DMS 273 (cell line): ENCODE measurements at regions not wholly inside any gene's neighbourhood (a gene's known extent, or its start where the extent isn't known, plus 50 kb on each side); places are given as distances from the start of the nearest gene placed in this dataset.

Experiments used
- DNase-seq: peaks from one replicate; lab custom pipeline; 2025; ENCODE audit not compliant: unreplicated experiment; lab: John Stamatoyannopoulos, UW

DNA sequence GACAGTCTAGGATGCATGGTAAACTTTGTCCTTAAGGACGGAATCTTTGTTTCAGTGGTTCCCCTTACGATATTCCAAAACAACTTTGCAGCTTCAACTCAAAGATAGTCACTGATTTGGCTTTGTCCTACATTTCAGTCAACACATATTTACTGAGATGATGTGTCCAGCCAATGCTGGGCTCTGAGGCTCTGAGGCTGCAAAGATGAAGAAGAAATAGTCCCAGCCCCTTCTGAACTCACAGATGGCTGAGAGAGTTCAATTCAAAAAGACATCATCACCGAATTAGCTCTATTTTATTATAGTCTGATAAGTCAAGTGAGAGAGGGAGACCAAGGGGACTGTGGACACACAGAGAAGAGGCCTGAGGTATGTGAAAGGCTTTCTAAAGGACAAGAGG, 544.0 kb downstream of the ACTL7B start:
- no peak for DNase-seq

- DNase-seq: no peak
Measured at GRCh38 chr9:108310202-108310601, 545.6 kb downstream of the ACTL7B start.

- no peak for DNase-seq
Measured at GRCh38 chr9:108300306-108301287, 555.2 kb downstream of the ACTL7B start.

DNA sequence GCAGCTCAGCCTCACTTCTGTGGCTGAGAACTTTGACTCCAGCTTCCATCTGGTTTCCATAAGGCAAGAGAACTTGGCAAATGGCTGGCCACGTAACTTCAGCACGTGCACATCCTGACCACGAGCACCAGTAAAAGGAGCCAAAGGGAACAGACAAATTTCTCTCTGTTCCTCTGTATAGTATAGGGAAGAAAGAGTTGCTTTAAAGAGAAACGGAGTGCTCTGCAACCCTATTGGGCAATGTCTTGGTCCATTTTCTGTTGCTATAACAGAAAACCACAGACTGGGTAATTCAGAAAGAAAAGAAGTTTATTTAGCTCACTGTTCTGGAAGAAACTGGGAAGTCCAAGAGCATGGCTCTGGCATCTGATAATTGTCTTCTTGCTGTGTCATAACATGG, 558.7 kb downstream of the ACTL7B start:
- no peak for DNase-seq

DNA sequence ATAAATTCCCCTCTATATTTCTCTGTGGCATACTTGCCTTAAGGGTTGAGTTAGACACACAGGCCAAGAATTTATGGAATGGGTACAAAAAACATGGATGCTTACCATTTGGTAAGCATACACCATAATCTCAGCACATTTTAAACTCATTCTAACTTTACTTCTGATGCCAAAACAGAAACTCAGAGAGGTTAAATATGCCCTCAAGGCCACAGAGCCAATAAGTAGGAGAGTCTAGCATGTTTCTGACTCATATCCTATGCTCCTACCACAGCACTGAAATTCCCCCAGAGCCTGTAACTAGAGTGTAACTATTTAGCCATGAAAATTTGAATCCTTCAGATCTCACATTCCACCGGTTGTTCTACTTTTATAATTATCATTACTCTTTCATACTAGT, 559.7 kb downstream of the ACTL7B start:
- DNase-seq: no peak

GRCh38 chr9:108291586-108291932, 564.2 kb downstream of the ACTL7B start:
- no peak for DNase-seq

GRCh38 chr9:108290839-108291585, 564.8 kb downstream of the ACTL7B start:
- no peak for DNase-seq

GRCh38 chr9:108286638-108287206, 569.1 kb downstream of the ACTL7B start:
- no peak for DNase-seq

GRCh38 chr9:108283696-108284095, 572.1 kb downstream of the ACTL7B start:
- DNase-seq: no peak

DNA sequence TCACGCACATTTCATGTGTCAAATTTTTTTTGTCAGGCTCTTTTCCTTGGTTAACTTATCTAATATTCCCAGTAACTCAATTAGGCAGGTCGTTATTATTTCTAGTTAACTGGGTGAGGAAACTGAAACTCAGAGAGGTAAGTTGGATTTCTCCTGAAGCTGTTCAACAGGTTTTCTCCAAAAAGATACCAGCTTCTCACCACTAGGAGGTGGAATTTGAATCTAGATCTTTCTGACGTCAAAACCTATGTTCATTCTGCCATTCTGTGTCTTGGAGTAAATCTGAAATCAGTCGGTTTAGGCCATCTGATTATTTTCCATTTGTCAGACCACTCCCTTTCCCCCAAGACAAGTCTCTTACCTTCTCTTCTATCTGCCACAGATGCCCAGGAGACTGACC, 572.9 kb downstream of the ACTL7B start:
- peak; percentile 20 for DNase-seq

DNA sequence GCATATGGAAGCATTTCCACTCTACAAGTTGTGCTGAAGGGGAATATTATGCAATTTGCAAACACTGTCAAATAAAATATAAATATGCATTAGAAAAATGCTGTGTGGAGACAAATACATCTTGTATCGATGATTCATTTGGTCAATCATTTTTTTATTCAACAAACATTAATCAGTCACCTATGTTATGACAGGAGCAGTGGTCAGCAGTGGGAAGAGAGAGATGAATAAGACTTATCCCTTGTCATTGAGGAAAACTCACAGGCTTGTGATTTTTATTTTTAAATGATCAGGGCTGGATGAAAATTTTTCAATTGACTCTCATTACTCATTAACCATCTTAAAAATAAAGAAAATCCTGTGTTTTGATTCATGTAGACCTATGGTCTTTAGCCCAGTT, 574.1 kb downstream of the ACTL7B start:
- no peak for DNase-seq

DNA sequence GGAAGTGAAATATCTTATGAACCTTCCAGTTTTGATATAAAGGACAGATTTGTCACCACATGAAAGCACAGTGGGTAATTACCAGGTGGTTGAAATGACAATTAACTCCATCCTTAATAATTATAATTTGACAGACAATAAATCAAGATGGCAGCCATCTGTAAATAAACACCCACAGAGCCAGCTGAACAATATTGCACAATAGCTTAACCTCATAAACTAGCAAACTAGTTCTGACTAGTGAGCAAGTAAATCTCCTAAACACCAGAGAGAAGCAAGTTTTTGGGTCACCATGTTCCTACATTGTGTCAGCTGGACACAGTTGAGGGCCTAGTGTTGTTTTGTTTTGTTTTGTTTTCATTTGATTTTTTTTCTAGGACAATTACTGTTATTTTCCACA, 577.4 kb downstream of the ACTL7B start:
- no peak for DNase-seq

- DNase-seq: no peak
Measured at GRCh38 chr9:108277216-108277615, 578.6 kb downstream of the ACTL7B start.

GRCh38 chr9:108275906-108276305, 579.9 kb downstream of the ACTL7B start:
- DNase-seq: no peak

DNA sequence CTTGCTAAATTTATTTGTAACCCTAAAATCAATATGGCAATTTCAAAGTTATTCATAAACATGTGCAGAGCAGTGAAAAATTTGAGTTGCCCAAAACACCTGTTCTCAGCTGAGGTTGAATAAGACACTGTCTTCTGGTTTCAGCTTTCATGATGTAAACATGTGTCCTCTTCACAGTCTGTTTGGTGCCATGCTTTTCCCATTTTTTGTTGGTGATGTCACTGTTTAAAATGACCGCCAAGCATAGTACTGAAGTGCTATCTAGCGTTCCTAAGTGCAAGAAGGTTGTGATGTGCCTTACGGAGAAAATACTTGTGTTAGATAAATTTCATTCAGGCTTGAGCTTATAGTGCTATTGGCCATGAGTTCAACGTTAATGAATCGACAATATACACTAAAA, 580.8 kb downstream of the ACTL7B start:
- DNase-seq: no peak

DNA sequence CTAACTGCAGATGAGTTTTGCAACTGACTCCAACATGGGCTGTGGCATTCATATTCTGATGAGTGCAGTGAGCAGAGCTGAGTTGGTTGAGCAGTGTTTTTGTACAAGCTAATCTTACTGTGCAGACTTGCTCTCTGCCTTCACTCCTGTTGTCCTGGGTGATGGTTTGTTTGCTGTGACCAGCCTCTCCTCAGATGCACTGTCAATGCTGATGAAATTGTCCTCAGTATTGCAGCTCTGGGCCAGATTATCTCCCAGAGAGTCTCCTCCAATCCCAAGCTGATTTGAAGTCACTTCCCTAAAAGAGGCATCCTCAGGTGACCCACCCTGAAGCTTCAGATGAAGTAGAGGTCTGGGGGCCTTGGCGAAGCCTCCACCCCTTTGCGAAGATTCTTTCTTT, 581.8 kb downstream of the ACTL7B start:
- no peak for DNase-seq

DNA sequence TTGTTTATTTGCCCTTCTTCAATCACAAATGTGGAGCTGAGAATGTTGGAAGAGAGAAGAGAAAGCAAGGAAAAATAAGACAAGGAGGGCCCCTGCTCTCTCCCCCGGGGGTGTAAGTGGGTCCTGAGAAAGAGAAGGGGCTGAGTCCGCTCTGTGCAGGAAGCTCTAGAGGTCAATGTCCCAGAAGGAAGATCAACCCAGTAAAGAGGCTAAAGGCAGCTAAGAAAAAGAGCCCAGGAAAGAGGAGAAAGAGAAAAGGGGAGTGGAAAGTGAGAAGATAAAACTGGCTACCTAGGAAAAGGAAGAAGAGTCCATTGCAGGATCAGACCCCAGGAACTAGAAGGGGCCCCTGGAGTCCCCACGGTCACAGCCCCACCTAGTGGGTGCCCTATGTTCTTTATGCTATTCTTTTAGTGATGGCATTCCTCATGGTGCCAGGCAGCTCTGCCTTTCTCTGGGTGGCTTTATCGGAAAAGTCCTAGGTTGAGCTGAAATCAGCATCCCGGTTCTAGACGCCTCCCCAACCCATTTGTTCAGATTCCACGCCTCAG, 583.4 kb downstream of the ACTL7B start:
- peak; percentile 87 for DNase-seq

- DNase-seq: peak; percentile 95
Measured at GRCh38 chr9:108271646-108272348, 584.0 kb downstream of the ACTL7B start.

DNA sequence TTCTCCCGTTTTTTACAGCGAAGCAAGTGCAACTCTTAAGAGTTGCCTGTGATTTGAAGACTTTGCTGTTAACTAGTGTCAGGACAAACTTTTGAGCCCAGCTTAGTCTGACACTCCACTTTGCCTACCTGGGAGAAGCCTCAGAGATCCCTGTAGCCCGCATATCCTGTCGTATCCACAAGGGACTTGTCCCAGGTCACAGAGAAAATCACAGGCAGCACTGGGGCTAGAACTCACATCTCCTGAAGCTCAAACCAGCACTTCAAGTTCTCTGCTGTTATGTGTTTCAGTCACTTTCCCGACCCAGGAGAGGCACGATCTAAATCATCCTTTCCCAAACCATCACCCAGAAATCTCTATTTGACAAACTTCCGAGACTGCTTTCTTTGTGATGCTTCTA, 584.5 kb downstream of the ACTL7B start:
- peak; percentile 34 for DNase-seq

GRCh38 chr9:108270561-108270960, 585.2 kb downstream of the ACTL7B start:
- DNase-seq: no peak

- no peak for DNase-seq
Measured at GRCh38 chr9:108270051-108270450, 585.7 kb downstream of the ACTL7B start.
